ENCODE measurements at regions not wholly inside any gene's neighbourhood (a gene's known extent, or its start where the extent isn't known, plus 50 kb on each side); places are given as distances from the start of the nearest gene placed in this dataset.

DNA sequence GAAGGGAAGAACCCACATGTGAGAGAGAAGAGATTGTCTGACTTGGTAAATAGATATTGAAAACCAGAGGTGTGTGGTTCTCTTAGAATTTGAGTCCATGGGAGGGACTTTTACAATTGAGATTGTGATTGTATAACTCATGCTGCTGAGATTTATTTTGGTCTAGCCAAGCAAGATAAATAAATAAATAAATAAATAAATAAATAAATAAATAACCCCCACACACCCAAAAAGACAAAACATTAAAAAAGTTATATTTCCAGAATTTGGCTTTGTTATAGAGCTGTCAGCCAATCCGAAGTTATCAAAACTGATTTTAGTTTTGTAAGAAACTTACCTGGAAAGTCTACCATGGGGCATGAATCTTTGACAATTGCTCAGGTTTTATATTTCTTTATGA lies 416.6 kb downstream of the ZSWIM6 start:
- no peak overlapping the region for H3K4me3 ChIP-seq (ENCODE audit: low read length)
- no peak overlapping the region for H3K27ac Mint-ChIP-seq
- H3K36me3 ChIP-seq (ENCODE audit: control insufficient read depth in 2 of 3, insufficient read depth in 3 of 3, low read length in 3 of 3), result no peaks in the 10 kb centered on the region
- H3K27me3 Mint-ChIP-seq, result peaks cover 0 to 11% (median 0%) of the 10 kb centered on the region in 5 donors
- intact Hi-C loops (cut with micrococcal nuclease), result no loop called here
- H3K4me1 ChIP-seq (ENCODE audit: control insufficient read depth in 2 of 2, insufficient read depth in 2 of 2, low read length in 2 of 2), result no peaks in the 10 kb centered on the region
- ChIA-PET CTCF (no interaction called here), POLR2A (no interaction called here)
- no peak overlapping the region for H3K27ac ChIP-seq (ENCODE audit: low read depth, low read length)
- no peaks in the 10 kb centered on the region for H3K4me1 Mint-ChIP-seq
- peaks cover 0 to 12% (median 1%) of the 10 kb centered on the region in 11 donors for H3K9me3 Mint-ChIP-seq
- DNase-seq (no peak), ATAC-seq (no peak)
- no peaks in the 10 kb centered on the region for H3K9me3 ChIP-seq (ENCODE audit: control insufficient read depth in 2 of 3, low read length in 3 of 3)
- H3K27me3 ChIP-seq (ENCODE audit: control insufficient read depth in 2 of 2, insufficient read depth in 2 of 2, low read length in 2 of 2), result no peaks in the 10 kb centered on the region
- no peaks in the 10 kb centered on the region for H3K36me3 Mint-ChIP-seq
- H3K4me3 Mint-ChIP-seq, result no peak overlapping the region

DNA sequence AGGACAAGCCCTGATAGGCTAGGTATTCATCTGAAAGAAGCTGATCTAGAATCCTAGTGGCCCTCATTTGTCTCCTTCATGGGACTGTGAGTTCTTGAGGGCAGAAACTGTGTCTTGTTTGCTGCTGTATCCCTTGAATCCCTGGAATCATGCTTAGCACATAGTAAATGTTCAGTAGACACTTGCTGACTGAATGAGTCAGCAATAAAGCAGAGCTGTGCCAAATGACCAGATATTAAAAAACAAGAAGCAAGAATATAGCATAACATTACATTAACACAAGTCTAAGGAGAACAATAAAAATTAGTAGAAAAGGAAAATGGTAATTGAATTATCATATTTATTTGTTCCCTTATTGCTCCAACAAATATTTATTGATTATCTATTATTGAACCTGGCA lies 420.5 kb downstream of the ZSWIM6 start:
- no peaks in the 10 kb centered on the region for H3K4me1 Mint-ChIP-seq
- POLR2A ChIA-PET, result no interaction called here
- no peak overlapping the region for H3K4me3 ChIP-seq (ENCODE audit: low read length)
- H3K9me3 Mint-ChIP-seq, result peaks cover 0 to 5% (median 0%) of the 10 kb centered on the region in 11 donors
- H3K36me3 Mint-ChIP-seq, result no peaks in the 10 kb centered on the region
- H3K27ac ChIP-seq (ENCODE audit: low read depth, low read length), result no peak overlapping the region
- H3K27ac Mint-ChIP-seq, result no peak overlapping the region
- CTCF ChIA-PET, result no interaction called here
- H3K9me3 ChIP-seq (ENCODE audit: control insufficient read depth in 2 of 3, low read length in 3 of 3), result no peaks in the 10 kb centered on the region
- no peaks in the 10 kb centered on the region for H3K36me3 ChIP-seq (ENCODE audit: control insufficient read depth in 2 of 3, insufficient read depth in 3 of 3, low read length in 3 of 3)
- no peak for DNase-seq
- intact Hi-C loops (cut with micrococcal nuclease), result no loop called here
- H3K27me3 ChIP-seq (ENCODE audit: control insufficient read depth in 2 of 2, insufficient read depth in 2 of 2, low read length in 2 of 2), result no peaks in the 10 kb centered on the region
- no peak for ATAC-seq
- peaks cover 0 to 13% (median 3%) of the 10 kb centered on the region in 5 donors for H3K27me3 Mint-ChIP-seq
- no peak overlapping the region for H3K4me3 Mint-ChIP-seq
- H3K4me1 ChIP-seq (ENCODE audit: control insufficient read depth in 2 of 2, insufficient read depth in 2 of 2, low read length in 2 of 2), result no peaks in the 10 kb centered on the region

DNA sequence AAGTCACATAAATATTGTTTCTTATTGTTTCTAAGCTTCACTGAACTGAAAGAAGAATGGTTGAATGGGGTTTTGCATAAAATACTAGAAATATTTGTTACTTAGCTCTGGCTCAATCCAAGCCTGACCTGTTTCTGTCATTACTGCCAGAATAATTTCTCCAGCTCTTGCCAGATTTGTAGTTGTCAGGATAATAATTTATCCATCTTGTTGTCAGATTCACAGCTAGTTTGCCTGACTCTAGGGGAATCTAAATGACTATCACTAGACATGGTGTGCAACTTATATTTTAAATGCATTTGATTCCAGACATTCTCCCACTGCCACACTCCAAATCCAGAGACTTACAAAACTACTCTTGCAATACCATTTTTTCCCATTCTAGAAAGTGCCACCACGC lies 422.7 kb downstream of the ZSWIM6 start:
- no peak for DNase-seq
- POLR2A ChIA-PET, result no interaction called here

DNA sequence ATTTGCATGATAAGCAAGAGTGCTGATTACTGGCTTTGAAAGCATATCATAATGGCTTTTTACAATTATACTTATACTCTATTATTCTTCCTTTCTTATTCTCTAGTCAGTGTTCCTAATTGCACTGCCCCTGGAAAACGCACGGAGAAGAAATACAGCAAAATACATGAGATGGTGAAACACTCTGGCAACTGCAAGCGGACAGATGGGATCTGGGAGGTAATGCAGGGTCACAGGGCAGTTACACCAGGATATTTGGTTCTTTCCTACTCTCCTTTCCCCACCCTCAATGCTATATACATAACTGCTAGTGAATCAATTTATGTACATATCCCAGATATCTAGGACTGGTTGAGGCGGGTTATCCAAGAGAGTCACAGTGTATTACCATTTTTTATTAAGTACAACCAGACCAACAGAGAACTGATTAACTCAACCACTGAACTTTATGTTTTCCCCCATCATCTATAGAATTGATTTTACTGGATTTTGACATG lies 423.7 kb downstream of the ZSWIM6 start:
- intact Hi-C loops (cut with micrococcal nuclease), result no loop called here
- Histone ChIP-seq H3K9me3 (ENCODE audit: control insufficient read depth in 2 of 3, low read length in 3 of 3) (no peaks in the 10 kb centered on the region), H3K4me1 (ENCODE audit: control insufficient read depth in 2 of 2, insufficient read depth in 2 of 2, low read length in 2 of 2) (no peaks in the 10 kb centered on the region), H3K4me3 (ENCODE audit: low read length) (no peak overlapping the region), H3K36me3 (ENCODE audit: control insufficient read depth in 2 of 3, insufficient read depth in 3 of 3, low read length in 3 of 3) (no peaks in the 10 kb centered on the region), H3K27ac (ENCODE audit: low read depth, low read length) (no peak overlapping the region), H3K27me3 (ENCODE audit: control insufficient read depth in 2 of 2, insufficient read depth in 2 of 2, low read length in 2 of 2) (no peaks in the 10 kb centered on the region)
- no peak overlapping the region for H3K4me3 Mint-ChIP-seq
- H3K9me3 Mint-ChIP-seq, result peaks cover 0 to 4% (median 0%) of the 10 kb centered on the region in 11 donors
- peaks cover 0 to 11% (median 3%) of the 10 kb centered on the region in 5 donors for H3K27me3 Mint-ChIP-seq
- DNase-seq (no peak), ATAC-seq (no peak)
- H3K27ac Mint-ChIP-seq, result no peak overlapping the region
- ChIA-PET POLR2A (no interaction called here), CTCF (no interaction called here)
- H3K4me1 Mint-ChIP-seq, result no peaks in the 10 kb centered on the region
- H3K36me3 Mint-ChIP-seq, result no peaks in the 10 kb centered on the region

More for the DNA sequence above, 422.7 kb downstream of the ZSWIM6 start:
- no peak for ATAC-seq
- Mint-ChIP-seq H3K27ac (no peak overlapping the region), H3K4me3 (no peak overlapping the region), H3K36me3 (no peaks in the 10 kb centered on the region), H3K9me3 (peaks cover 0 to 3% (median 0%) of the 10 kb centered on the region in 11 donors), H3K4me1 (no peaks in the 10 kb centered on the region), H3K27me3 (peaks cover 0 to 11% (median 3%) of the 10 kb centered on the region in 5 donors)
- H3K9me3 ChIP-seq (ENCODE audit: control insufficient read depth in 2 of 3, low read length in 3 of 3), result no peaks in the 10 kb centered on the region
- H3K27me3 ChIP-seq (ENCODE audit: control insufficient read depth in 2 of 2, insufficient read depth in 2 of 2, low read length in 2 of 2), result no peaks in the 10 kb centered on the region
- CTCF ChIA-PET, result no interaction called here
- H3K4me3 ChIP-seq (ENCODE audit: low read length), result no peak overlapping the region
- H3K36me3 ChIP-seq (ENCODE audit: control insufficient read depth in 2 of 3, insufficient read depth in 3 of 3, low read length in 3 of 3), result no peaks in the 10 kb centered on the region
- H3K27ac ChIP-seq (ENCODE audit: low read depth, low read length), result no peak overlapping the region
- no peaks in the 10 kb centered on the region for H3K4me1 ChIP-seq (ENCODE audit: control insufficient read depth in 2 of 2, insufficient read depth in 2 of 2, low read length in 2 of 2)
- intact Hi-C loops (cut with micrococcal nuclease), result no loop called here

DNA sequence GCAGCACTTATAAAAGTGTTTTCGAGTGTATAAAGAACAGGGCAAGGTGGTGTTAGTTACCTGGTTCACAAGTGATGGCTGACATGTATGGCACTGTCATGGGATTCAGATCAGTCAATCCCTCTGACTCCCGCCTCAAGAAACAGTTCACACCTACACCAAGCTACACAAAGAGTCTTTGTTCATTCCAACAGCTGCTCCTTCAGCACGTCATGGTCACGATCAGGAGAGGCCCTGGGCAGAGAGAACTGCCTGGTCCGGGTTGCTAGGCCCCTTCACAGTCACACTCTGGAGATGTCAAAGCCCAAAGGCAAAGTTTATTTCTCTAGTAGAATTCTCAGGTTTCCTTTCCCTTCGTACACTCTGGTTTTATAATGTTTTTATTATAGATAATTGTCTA lies 426.7 kb downstream of the ZSWIM6 start:
- H3K4me3 ChIP-seq (ENCODE audit: low read length), result no peak overlapping the region
- peaks cover 0 to 11% (median 3%) of the 10 kb centered on the region in 5 donors for H3K27me3 Mint-ChIP-seq
- H3K27ac Mint-ChIP-seq, result no peak overlapping the region
- DNase-seq, result no peak
- H3K36me3 ChIP-seq (ENCODE audit: control insufficient read depth in 2 of 3, insufficient read depth in 3 of 3, low read length in 3 of 3), result no peaks in the 10 kb centered on the region
- no peak overlapping the region for H3K4me3 Mint-ChIP-seq
- no peaks in the 10 kb centered on the region for H3K9me3 ChIP-seq (ENCODE audit: control insufficient read depth in 2 of 3, low read length in 3 of 3)
- ATAC-seq, result no peak
- H3K27me3 ChIP-seq (ENCODE audit: control insufficient read depth in 2 of 2, insufficient read depth in 2 of 2, low read length in 2 of 2), result no peaks in the 10 kb centered on the region
- H3K9me3 Mint-ChIP-seq, result peaks cover 0 to 22% (median 5%) of the 10 kb centered on the region in 11 donors
- no peaks in the 10 kb centered on the region for H3K4me1 Mint-ChIP-seq
- ChIA-PET POLR2A (no interaction called here), CTCF (no interaction called here)
- intact Hi-C loops (cut with micrococcal nuclease), result no loop called here
- no peaks in the 10 kb centered on the region for H3K4me1 ChIP-seq (ENCODE audit: control insufficient read depth in 2 of 2, insufficient read depth in 2 of 2, low read length in 2 of 2)
- H3K36me3 Mint-ChIP-seq, result no peaks in the 10 kb centered on the region
- no peak overlapping the region for H3K27ac ChIP-seq (ENCODE audit: low read depth, low read length)

DNA sequence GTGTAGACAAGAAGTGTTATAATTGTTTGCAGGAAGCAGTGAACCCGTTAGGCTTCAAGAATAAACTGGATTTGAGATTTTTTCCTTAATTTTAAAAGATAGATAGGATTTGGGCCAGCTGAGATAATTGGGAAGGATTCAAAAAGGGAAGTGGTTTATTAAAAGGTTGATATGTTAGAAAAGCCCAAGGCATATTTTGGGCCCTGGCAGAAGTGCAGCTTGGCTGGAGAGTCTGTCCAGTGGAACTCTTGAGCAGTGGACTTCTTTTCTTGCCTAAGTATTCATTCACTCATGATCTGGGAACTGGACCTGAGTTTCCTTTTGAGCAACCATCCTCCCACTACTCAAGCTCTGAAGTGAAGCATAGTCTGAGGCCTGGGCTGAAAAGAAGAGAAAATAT lies 433.4 kb downstream of the ZSWIM6 start:
- H3K27me3 Mint-ChIP-seq, result peaks cover 0 to 29% (median 7%) of the 10 kb centered on the region in 5 donors
- DNase-seq (no peak), ATAC-seq (no peak)
- no peaks in the 10 kb centered on the region for H3K4me1 ChIP-seq (ENCODE audit: control insufficient read depth in 2 of 2, insufficient read depth in 2 of 2, low read length in 2 of 2)
- no peak overlapping the region for H3K27ac Mint-ChIP-seq
- no peaks in the 10 kb centered on the region for H3K36me3 ChIP-seq (ENCODE audit: control insufficient read depth in 2 of 3, insufficient read depth in 3 of 3, low read length in 3 of 3)
- ChIA-PET POLR2A (no interaction called here), CTCF (no interaction called here)
- no peak overlapping the region for H3K27ac ChIP-seq (ENCODE audit: low read depth, low read length)
- peaks cover 0 to 24% (median 6%) of the 10 kb centered on the region in 11 donors for H3K9me3 Mint-ChIP-seq
- intact Hi-C loops (cut with micrococcal nuclease), result no loop called here
- no peaks in the 10 kb centered on the region for H3K27me3 ChIP-seq (ENCODE audit: control insufficient read depth in 2 of 2, insufficient read depth in 2 of 2, low read length in 2 of 2)
- H3K4me1 Mint-ChIP-seq, result no peaks in the 10 kb centered on the region
- H3K36me3 Mint-ChIP-seq, result no peaks in the 10 kb centered on the region
- no peaks in the 10 kb centered on the region for H3K9me3 ChIP-seq (ENCODE audit: control insufficient read depth in 2 of 3, low read length in 3 of 3)
- no peak overlapping the region for H3K4me3 Mint-ChIP-seq
- H3K4me3 ChIP-seq (ENCODE audit: low read length), result no peak overlapping the region

DNA sequence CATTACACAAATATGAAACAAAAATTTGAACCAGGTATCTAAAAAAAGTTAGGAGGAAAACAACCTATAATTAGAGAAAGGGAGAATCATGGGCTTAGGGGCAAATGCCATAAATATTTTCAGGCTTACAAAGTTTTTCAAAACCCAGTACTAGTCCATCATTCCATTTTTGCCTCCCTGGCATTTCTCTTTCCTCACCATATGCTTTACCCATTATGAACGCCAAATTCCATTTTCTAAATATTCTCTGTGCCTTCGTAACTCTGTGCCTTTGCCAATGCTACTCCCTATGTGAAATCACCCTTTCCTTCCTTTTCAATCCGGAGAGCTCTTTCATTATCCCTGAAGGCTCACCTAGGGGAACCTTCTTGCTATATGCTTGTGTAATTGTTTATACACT lies 434.1 kb downstream of the ZSWIM6 start:
- Histone ChIP-seq H3K9me3 (ENCODE audit: control insufficient read depth in 2 of 3, low read length in 3 of 3) (no peaks in the 10 kb centered on the region), H3K4me1 (ENCODE audit: control insufficient read depth in 2 of 2, insufficient read depth in 2 of 2, low read length in 2 of 2) (no peaks in the 10 kb centered on the region), H3K4me3 (ENCODE audit: low read length) (no peak overlapping the region), H3K27me3 (ENCODE audit: control insufficient read depth in 2 of 2, insufficient read depth in 2 of 2, low read length in 2 of 2) (no peaks in the 10 kb centered on the region), H3K36me3 (ENCODE audit: control insufficient read depth in 2 of 3, insufficient read depth in 3 of 3, low read length in 3 of 3) (no peaks in the 10 kb centered on the region), H3K27ac (ENCODE audit: low read depth, low read length) (no peak overlapping the region)
- Mint-ChIP-seq H3K27ac (no peak overlapping the region), H3K27me3 (peaks cover 0 to 29% (median 8%) of the 10 kb centered on the region in 5 donors), H3K4me1 (no peaks in the 10 kb centered on the region), H3K4me3 (no peak overlapping the region), H3K9me3 (peaks cover 0 to 24% (median 5%) of the 10 kb centered on the region in 11 donors), H3K36me3 (no peaks in the 10 kb centered on the region)
- DNase-seq, result no peak
- ChIA-PET POLR2A (no interaction called here), CTCF (no interaction called here)
- ATAC-seq, result no peak
- intact Hi-C loops (cut with micrococcal nuclease), result no loop called here

Measured in naive thymus-derived CD4-positive, alpha-beta T cell (primary cell).